ENCODE measurements at regions not wholly inside any gene's neighbourhood (a gene's known extent, or its start where the extent isn't known, plus 50 kb on each side); places are given as distances from the start of the nearest gene placed in this dataset.

DNA sequence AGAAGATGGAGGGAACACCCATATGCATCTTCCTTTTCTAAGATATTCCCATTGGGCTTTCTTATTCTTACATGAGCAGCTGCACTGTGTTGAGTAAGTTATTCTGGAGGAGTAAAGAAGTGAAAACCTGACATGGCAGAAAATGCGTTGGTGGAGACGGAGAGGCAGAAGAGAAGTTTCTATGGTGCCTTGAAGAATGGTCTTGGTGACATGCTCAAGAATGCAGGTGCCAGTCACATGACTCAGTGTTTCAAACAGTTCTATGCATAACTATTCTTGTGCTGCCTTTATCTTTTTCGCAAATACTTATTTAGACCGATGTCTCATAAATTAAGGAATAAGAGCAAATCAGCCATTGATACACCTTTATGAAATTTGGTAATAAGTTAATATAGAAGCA is 377.8 kb upstream of the IRX2 start:
- DNase-seq: no peak

DNA sequence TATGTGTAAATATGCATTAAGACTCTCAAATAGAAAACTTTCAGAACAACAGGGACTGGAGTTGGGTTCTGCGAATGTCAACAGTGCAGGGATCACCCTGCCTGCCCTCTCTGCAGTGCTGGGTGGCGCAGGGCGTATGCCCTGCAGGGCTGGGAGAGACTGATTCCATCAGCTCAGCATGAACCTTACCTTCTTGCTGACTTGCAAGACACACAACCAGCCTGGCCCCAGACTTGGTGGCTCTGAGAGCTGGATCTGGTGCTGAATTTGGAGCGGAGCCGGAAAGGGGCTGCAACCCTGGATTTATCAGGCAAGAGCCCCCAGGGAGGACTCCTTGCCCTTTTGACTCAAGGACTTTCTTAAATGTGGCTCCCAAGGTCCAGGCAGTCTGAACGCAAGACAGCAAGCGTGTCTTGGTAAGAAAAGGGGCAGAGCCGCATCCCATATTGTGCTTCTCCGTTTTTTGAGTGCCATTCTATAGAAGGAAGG is 376.0 kb upstream of the IRX2 start:
- DNase-seq: no peak

DNA sequence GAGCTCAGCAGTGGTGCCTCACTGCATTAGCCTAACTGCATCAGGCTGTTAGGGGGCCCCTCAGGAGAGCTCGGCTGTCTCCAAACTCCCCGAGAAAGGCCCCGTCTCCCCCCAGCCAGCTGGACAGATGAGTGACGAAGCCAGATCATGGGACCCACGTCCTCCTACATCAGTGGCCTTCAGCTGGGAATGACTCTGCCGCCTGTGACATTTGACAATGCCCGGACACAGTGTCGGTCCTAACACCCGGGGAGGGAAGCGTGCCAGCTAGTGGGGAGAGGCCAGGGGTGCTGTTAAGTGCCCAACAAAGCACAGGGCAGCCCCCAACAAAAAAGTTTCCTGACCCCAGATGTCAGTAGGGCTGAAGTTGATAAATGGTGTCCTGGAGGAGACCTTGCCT is 375.2 kb upstream of the IRX2 start:
- DNase-seq: no peak

DNA sequence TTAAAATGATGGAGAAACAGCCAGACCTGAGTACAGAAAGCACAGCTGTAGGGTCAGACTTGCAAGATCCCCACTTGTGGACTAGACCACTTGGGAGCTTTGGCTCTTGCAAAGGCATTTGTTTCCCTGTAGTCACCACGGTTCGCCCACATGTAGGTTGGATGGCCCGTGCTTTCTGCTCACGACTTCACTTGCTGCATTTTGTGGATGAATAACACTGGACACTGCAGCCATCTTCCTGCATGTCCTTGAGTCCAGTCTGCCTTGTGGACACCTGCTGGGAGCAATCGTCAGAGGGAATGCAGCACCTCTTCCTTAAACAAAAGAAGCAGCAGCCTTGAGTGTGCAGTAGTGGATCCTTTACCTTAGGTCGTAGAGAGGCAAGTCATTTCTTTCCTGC is 372.9 kb upstream of the IRX2 start:
- no peak for DNase-seq

DNA sequence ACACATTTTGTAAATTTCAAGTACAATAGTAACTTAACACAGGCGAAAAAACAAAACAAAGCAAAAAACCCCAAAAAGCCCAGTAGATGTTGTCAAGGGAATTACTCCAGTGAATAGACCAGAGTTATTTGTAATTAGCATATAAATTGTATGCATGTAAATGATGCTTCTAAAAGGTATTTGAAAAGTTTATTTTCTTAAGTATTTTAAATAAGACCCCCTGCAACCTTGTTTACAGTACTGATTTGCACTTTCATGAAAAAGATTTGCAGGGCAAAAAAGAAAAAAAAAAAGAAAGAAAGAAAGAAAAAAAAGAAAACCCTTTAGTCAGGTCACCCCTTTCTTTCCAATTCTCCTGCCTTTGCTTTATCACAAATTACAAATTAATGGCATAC is 372.3 kb upstream of the IRX2 start:
- DNase-seq: no peak

DNA sequence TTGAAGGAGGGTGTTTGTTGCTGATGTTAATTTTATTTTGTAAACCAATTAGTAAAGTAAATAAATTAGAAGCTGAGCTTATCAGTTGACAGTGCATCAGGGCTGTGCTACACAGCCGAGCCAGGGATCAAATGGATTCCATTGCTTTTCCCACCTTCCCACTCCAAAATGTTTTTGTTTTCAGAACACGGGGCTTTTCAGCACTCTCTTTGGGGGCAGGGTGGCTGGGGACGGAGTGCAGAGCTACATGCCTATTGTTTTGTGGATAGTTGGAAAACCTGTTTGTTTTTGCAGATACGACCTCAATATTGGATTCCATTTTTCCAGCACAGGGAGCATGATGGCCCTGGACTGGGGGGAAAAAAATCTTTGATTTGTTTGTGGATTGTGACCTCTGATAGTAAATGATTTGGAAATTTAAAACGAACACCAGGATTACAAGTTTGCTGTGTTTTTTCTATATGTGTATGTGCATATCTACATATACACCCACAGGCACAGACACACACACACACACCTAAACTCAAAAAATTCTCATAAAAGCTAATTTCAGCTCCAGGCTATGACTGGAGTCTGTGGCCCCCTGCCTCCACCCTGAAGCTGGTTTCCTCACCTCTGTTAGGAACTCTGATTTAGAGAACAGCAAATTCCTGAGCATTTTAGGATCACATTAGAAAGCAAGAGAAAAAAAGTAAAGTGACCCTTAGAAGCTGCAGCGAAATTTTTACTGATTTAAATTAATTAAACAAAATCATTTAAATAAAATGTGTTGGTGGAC is 371.7 kb upstream of the IRX2 start:
- DNase-seq: no peak

DNA sequence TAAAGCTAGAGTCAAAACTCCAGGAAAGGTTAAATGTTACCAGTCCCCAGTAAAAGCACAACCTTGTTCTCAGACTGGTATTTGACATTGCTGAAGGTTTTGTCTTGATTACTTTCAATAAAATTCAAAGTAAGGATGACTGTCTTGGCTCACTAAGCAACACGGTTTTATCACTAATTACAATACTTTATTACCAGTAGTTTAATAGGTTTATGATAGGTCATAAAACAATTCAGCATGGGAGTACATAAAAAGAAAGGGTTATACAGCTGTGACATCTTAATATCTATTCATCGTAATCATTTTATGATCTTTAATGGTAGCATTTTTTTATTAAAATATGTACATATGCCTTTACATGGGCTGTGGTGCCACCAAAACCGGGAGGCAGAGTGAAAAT is 370.7 kb upstream of the IRX2 start:
- DNase-seq: no peak

DNA sequence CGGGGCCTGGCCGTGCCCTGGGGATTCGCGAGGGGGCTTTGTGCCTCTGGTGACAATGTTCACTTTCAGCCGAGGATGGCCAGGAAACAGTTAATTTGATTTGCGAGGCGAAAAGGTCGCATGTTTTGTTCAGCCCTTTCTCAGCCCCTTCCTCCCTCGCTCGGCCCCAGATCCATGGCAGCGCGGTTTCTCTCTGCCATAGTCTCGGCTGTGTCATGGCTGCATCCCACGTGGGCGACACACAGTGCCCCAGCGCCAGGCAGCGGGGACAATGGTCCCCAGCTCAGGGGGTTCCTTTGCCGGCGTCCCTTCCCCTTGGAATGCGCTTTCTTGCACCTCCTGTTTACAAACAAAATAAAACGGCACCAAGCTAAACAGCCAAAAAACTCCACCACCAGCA is 370.3 kb upstream of the IRX2 start:
- no peak for DNase-seq

DNA sequence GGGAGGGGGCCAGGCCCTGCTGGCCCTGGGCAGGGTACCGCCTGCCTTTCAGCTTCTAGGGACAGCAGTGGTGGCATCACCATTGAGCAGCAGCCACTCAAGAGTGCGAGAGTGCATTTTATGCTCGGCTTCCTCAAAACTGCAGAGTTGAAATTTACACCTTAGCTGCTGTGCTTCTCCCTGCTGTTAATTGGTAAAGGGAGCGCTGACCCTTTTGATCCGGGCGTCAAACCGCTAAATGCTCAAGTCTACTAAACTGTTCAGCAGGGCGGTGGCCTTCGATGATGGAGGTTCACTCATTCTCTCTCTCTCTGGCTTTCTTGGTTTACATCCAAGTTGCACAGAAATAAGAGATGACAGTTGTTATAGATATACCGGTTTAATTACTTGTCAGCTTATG is 368.6 kb upstream of the IRX2 start:
- no peak for DNase-seq

DNA sequence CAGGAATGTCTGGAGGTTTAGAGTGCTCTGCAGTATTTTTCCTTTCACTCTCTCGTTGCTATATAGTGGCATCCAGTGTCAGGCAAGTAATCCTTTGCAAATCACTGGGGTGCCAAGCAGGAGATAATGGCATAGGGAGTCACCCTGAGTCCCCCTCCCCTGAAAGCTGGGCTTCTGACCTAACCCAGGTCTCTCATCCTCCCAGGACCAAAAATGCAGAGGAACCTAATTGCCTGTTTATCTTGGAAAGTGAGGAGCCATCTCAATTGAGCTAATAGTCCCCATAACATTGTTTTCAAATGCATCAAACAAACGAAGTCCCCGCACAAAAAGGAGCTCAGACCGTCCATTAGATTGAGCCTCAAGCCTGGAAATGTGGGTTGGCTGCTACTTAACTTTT is 368.0 kb upstream of the IRX2 start:
- no peak for DNase-seq

DNA sequence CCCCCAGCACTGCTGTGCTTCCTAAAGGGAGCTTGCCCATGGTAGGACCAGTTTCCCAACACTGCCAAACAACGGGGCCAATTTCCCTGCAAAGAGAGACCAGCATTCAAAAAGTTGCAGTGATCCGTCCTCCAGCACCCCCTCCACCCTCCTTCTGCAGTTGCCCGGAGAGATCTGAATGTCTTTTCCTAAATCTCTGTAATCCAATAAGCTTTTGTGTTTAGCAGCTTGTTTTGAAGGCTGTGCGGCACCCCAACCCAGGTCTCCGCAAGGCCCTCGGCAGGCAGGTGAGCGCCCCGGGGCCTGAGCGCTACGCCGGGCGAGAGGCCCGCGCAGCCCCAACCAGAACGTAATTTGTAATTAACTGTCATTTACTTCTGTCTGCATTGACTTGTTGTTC is 366.9 kb upstream of the IRX2 start:
- DNase-seq: no peak

DNA sequence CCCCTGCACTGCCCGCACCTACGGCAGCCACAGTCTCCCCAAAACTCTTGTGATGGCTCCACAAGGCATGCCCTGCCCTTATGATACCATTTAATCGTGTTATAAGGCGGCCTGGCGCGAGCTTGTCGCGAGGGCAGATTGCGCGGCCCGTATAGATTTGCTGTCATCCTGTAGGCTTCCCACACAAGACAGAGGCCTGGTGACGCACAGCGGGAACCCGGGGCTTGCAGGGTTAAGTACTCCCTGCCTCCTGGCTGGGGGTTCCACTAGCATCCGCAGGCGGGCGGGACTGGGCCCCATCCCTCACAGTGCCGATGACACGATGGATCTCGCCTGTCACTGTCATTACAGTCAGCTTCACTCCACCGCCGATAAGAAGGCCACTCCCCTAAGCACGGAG is 364.9 kb upstream of the IRX2 start:
- no peak for DNase-seq

DNA sequence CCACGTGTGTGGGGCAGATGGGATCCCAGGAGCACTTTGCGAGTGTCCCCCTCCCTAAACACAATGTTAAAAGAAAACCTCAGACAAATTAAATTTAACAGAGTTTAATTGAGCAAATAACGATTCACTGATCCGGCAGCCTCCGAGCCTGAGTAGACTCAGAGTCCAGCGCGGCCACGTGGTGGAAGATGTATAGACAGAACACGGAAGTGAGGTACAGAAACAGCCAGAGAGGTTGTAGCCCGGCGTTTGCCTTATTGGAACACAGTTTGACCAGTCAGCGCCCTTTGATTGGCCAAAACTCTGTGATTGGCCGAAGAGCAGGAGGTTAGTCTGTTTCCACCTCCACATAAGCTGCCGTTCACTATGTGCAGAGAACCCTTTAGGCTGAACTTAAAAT is 363.0 kb upstream of the IRX2 start:
- no peak for DNase-seq

DNA sequence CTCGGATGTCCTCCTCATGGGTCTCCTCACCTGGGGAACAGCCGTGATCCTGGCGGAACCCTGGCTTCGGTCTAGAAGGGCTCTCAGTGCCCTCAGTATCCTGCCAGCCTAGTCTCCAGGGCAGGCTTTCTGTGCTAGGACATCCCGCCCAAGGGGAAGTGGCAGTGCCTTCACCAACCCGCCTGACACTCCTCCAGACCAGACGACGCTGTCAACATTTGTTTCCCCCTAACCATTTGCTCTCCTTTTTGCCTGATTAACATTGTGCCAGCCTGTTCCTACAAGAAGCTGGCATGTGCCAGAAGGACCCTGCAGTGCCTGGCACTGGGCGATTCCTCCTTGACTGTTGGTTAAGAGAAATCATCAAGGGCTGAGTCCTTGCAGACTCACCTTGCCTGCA is 358.9 kb upstream of the IRX2 start:
- DNase-seq: no peak

DNA sequence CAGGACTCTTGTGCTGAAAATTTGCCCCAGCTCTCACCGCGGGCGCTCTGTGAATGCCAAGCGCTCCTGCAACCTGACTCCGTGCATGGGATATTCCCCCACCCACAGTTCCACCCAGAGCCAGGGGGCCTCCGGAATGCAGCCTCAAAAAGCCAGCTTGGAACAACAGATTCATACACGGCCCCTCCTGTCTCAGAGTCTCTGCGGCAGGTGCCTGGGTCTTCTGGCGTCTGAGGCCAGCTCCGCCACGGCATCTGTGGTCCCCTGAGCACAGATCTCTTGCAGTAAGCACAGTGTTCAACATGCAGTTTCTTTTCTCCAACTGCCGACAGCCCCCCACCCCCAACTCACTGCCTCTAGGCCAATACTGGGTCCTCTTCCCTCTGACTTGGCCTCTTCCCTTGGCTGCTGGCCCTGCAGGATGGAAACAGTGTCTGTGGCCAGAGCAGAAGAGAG is 355.7 kb upstream of the IRX2 start:
- no peak for DNase-seq

DNA sequence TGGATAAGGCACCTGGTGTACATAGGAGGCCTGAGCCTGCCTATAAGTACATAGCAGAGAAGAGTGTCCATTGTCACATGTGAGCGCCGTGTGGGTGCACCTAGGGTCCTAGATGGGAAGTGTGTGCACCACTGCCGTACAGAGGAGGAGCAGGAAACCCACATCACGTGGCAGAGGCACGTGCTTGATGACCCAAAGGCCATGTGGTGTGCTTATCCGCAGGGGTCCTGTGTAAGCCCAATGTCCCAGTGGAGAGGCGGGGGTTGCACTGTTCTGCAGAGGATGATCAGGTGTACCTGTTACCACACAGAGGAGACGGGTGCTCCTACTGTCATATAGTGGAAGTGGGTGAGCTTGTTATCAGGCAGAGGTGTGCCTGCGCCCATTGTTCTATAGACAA is 354.1 kb upstream of the IRX2 start:
- no peak for DNase-seq

DNA sequence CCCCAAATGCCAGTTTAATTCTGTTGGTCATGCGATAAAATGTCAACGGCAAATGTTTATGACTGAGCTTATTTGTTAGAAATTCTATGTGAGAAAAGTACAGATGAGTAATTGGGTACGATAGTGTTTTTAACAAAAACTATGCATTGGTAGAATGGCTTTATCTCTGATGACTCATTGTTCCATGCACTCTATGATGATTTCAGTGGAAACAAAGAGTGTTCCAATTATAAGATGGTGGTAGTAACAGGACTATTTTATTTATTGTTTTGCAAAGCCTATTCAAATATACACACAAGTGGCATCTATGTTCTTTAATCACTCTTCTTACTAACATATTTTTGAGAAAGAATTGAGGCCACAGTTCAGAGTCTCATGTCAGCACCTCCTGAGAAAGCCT is 353.7 kb upstream of the IRX2 start:
- no peak for DNase-seq

DNA sequence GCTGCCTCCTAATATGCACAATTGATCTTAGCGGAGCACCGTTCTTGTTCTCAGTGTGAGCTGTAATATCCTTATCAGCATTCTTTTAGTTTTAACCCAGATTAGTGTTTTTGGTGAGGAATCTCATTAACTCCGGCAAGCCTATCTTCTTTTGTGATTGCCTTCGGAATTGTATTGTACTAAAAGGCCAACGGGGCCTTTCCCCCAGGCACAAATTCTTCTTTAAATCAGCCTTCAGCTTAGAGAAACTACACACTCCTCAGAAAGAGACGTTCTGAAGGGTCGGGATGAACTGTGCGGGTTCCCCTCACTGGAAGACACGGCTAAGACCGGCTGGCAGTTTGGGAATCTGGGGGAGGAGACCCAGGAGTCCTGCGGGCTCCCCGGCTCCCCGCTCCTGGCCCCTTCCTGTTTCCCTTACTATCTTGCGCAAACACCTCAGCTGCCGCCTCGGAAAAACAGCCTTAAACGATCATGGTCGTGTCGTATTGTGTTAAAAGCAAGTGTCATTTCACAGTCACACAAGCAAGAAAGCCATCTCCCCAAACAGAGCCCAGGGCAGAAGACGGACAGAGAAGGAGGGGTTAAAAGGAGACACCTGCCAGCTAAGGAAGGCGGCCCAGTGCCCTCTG is 353.1 kb upstream of the IRX2 start:
- no peak for DNase-seq

DNA sequence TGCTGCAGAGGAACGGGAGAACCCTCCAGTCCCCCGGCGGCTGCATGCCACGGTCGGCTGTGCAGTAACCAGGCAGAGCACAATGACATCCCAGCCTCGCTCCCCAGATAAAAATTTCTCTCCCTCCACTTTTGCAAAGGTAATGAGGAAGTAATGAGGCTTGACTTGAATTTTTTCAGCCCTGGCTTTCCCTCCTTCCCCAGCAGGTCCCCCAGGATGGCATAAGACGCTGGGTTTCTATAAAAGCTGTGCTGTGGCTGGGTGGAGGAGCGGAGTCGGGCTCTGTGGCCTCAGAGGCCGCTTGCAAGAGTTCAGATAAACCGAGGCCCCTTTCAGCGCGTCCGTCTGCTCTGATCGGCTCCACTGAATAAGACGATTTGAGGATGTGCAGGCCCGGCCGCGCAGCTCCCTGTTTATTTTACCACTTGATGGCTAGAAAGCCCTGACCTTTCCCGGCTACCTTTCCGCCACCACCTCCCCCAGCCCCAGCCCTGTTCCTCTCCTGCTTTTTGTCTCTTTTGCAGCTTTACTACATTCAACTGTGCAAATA is 351.9 kb upstream of the IRX2 start:
- no peak for DNase-seq

DNA sequence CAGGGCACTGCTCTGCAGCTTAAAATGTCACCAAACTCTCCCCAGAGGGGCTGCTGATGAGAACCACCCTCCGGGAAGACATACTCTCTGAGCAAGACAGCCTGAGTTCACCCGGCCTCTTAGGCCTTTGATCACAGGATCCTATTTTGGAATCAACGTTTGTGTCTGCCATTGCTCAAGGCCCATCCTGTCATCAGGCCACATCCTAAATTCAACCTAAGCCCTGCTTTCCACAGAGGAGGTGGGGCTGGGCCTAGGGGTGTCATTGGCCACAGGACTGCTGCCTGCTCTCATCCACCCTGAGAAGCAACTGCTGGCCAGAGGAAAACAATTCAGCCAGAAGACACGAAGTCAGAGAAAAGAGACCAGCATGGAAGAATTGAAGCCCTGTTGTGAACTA is 351.1 kb upstream of the IRX2 start:
- DNase-seq: no peak

DNA sequence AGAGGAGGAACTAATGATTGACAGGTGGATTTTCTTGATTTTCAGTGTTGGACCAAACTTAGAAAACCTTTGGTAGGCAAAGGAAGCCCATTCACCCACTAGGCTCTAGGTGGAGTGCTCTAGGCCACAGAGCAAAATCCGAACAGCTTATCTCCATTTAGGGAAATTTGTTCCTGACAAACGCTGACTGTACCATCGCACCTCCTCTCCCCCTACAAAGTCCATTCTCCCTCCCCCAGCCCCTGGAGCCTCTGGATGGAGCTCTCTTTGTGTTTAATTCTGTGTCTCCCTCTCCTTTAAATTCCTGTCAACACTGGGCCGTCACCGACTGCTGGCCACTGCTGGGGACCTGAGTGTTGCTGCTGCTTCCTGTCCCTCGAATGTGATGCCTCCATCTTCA is 350.1 kb upstream of the IRX2 start:
- no peak for DNase-seq

DNA sequence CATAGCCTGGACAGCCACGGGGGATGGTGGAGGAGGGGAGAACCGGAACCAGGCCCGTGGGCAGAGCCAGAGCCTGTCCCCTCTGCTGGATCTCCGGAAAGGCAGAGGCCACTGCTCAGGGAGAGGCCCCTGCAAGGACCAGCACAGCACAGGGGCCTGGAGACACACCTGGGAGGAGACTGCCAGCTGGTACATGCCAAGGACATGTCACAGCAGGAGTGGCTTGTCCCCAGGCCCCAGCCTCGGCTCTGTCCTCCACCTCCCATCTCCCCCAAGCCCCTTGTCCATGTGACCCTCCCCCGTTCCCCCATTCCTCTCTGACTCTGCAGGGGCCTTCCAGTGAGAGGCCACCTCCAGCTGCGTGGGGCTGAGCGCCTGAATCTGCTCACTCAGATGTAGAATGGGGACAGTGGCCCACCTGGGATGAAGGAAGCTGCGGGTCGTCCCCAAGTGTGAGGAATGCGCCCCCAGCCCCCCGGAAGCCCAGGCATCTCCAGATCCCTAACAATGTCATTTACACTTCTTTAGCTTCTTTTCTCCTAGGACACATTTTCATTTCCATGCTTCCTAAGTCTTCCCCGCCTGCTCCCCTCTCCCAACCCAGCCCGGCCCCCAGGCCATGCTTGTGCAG is 349.6 kb upstream of the IRX2 start:
- DNase-seq: no peak

DNA sequence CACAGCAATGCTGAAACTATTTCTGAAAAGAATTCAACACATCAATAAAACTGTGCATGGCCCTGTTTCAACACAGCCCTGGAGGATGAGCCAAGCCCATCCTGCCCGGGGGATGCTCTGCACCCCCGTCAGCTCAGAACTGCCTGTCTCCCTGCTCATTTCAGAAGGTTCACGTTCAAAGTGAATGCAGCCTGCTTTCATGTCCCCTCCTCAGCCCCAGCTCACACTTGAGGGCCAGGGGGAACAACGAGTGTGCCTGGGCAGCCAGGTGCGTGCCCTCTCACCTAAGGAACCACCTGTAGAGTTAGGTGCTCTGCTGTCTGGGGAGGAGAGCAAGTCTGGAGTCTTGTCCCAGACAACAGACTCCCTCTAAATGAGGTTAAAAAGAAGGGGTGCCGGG is 348.5 kb upstream of the IRX2 start:
- no peak for DNase-seq

DNA sequence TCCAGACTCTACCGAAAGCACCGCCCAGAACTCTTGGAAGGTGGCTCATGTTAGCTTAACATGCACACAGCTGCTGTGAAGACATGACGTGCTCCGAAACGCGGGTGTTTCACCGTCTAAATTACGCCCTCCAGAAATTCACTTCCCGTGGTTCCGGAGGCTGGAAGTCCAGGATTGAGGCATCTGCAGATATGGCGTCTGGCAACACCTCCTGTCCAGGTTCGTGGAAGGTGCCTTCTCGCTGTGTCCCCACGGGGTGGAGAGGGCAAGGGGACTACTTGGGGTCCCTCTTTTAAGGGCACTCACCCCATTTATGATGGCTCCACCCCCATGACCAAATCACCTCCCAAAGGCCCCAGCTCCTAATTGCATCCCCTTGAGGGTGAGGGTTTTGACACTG is 348.0 kb upstream of the IRX2 start:
- no peak for DNase-seq
